Hepatocyte (in vitro differentiated cells): ENCODE measurements at regions not wholly inside any gene's neighbourhood (a gene's known extent, or its start where the extent isn't known, plus 50 kb on each side); places are given as distances from the start of the nearest gene placed in this dataset.

Experiments
- DNase-seq: peaks from one replicate; pipeline ENCODE4 v3.0.0-alpha.2; 2016; ENCODE audit warnings: low spot score
- H2AFZ ChIP-seq: fragments of 200-600 bp; sonication (generic); 2 replicates; pipeline ENCODE4 v1.6.0; 2016; ENCODE audit warnings: antibody characterized with exemption, mild to moderate bottlenecking
- H3K27ac ChIP-seq: fragments of 200-600 bp; sonication (generic); 2 replicates; pipeline ENCODE4 v1.5.1; 2016; ENCODE audit warnings: mild to moderate bottlenecking
- H3K27me3 ChIP-seq: fragments of 200-600 bp; sonication (generic); 2 replicates; pipeline ENCODE4 v1.6.1; 2016
- H3K36me3 ChIP-seq: fragments of 200-600 bp; sonication (generic); replicated peaks from 2 replicates; pipeline ENCODE4 v1.5.1; 2016; ENCODE audit warnings: low read depth; ENCODE audit not compliant: insufficient read depth
- H3K4me1 ChIP-seq: fragments of 200-600 bp; sonication (generic); 2 replicates; pipeline ENCODE4 v1.5.1; 2016; ENCODE audit warnings: mild to moderate bottlenecking, moderate library complexity; ENCODE audit not compliant: insufficient read depth
- H3K4me2 ChIP-seq: fragments of 200-600 bp; sonication (generic); 2 replicates; pipeline ENCODE4 v1.6.0; 2016
- H3K4me3 ChIP-seq: fragments of 200-600 bp; sonication (generic); 2 replicates; pipeline ENCODE4 v1.5.1; 2016; ENCODE audit warnings: mild to moderate bottlenecking
- H3K79me2 ChIP-seq: fragments of 200-600 bp; sonication (generic); 2 replicates; pipeline ENCODE4 v1.6.0; 2017; ENCODE audit warnings: mild to moderate bottlenecking
- H3K9me2 ChIP-seq: fragments of 200-600 bp; sonication (generic); replicated peaks from 2 replicates; pipeline ENCODE4 v1.6.0; 2017; ENCODE audit warnings: mild to moderate bottlenecking; ENCODE audit not compliant: insufficient read depth
- H3K9me3 ChIP-seq: fragments of 200-600 bp; sonication (generic); 2 replicates; pipeline ENCODE4 v1.5.1; 2016; ENCODE audit warnings: low read depth, mild to moderate bottlenecking
- H4K20me1 ChIP-seq: fragments of 200-600 bp; sonication (generic); 2 replicates; pipeline ENCODE4 v1.6.0; 2016; ENCODE audit warnings: mild to moderate bottlenecking; ENCODE audit not compliant: insufficient read depth, poor library complexity, severe bottlenecking
- CTCF ChIP-seq: fragments of 200-600 bp; sonication (generic); IDR thresholded peaks from 2 replicates; pipeline ENCODE4 v1.5.1; 2016; ENCODE audit warnings: antibody characterized with exemption, mild to moderate bottlenecking; ENCODE audit not compliant: poor library complexity
- EZH2 ChIP-seq: fragments of 200-600 bp; sonication (generic); IDR thresholded peaks from 2 replicates; pipeline ENCODE4 v1.6.1; 2016; ENCODE audit warnings: antibody characterized with exemption, mild to moderate bottlenecking, borderline replicate concordance
- EZH2phosphoT487 ChIP-seq: fragments of 200-600 bp; sonication (generic); IDR thresholded peaks from one replicate; pipeline ENCODE4 v1.6.1; 2018; ENCODE audit warnings: antibody characterized with exemption, mild to moderate bottlenecking, low read depth, moderate library complexity; ENCODE audit not compliant: unreplicated experiment, severe bottlenecking
- WGBS: methylation state at CpG from one replicate; pipeline ENCODE4 v1.1.6; 2016; ENCODE audit warnings: low lambda C conversion rate; ENCODE audit errors: missing lambda C conversion rate; 5-methylcytosine and 5-hydroxymethylcytosine counted together

DNA sequence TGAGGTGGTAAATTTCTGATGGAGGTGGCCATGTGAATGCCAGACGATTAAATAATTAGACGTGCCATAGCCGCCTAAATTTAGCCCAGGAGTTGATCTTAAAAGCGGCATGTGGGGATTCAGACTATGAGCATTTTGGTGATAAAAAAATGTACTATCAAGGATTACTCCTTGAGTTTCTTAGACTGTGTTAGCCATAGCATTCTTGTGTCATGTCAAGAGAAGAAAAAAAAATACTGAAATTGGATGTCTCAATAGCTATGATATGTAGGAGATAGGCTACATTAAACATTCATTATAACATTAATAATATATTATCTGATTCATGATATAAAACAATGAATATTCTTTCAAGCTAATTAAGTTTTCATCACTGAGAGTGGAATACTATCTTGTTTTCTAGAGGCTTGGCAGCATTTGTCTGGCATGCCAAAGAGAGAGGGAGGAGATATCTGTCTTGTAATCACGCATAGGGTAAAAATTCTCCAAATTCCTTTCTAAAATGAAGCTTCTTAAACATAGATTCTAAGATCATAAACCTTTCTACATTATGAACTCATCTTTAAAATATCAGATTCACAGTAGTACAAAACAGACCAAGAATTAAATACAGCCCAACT lies 727.0 kb downstream of the C12orf50 start:
- no peak overlapping the region for H3K4me2 ChIP-seq
- H3K79me2 ChIP-seq = no peaks in the 10 kb centered on the region
- no peaks in the 10 kb centered on the region for H3K9me2 ChIP-seq
- H3K27me3 ChIP-seq = no peaks in the 10 kb centered on the region
- no peaks in the 10 kb centered on the region for H3K4me1 ChIP-seq
- TF ChIP-seq CTCF (no peak), EZH2phosphoT487 (no peak), EZH2 (no peak)
- DNase-seq = no peak
- H3K4me3 ChIP-seq = no peak overlapping the region
- H4K20me1 ChIP-seq = no peaks in the 10 kb centered on the region
- no peak overlapping the region for H2AFZ ChIP-seq
- 87% methylated on average over 5 of the region's 5 CpGs for WGBS
- no peak overlapping the region for H3K27ac ChIP-seq
- H3K36me3 ChIP-seq = no peaks in the 10 kb centered on the region
- no peaks in the 10 kb centered on the region for H3K9me3 ChIP-seq

DNA sequence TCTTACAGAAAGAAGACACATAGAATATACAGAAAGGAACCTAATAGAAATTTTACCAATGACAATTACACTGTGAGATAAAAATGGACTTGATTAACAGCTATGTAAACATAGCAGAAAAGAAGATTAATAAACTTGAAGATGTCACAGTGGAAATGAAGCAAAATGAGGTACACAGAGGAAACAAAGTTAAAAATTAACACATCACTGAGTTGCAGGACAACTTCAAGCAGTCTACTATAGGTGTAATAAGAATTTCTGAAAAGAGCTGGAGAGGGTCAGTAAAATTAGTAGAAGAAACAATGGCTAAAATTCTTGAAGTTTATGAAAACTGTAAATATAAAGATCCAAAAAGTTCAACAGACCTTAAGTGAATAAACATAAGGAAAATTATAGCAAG lies 738.7 kb downstream of the C12orf50 start:
- TF ChIP-seq EZH2phosphoT487 (no peak), CTCF (no peak), EZH2 (no peak)
- no peak overlapping the region for H3K4me2 ChIP-seq
- H3K27ac ChIP-seq = no peak overlapping the region
- no peaks in the 10 kb centered on the region for H3K79me2 ChIP-seq
- no peak overlapping the region for H2AFZ ChIP-seq
- H3K27me3 ChIP-seq = no peaks in the 10 kb centered on the region
- no peaks in the 10 kb centered on the region for H3K36me3 ChIP-seq
- H3K4me3 ChIP-seq = no peak overlapping the region
- H3K9me2 ChIP-seq = no peaks in the 10 kb centered on the region
- no peaks in the 10 kb centered on the region for H3K9me3 ChIP-seq
- H3K4me1 ChIP-seq = no peaks in the 10 kb centered on the region
- no peaks in the 10 kb centered on the region for H4K20me1 ChIP-seq
- no peak for DNase-seq

- H3K27me3 ChIP-seq = no peaks in the 10 kb centered on the region
- H3K9me2 ChIP-seq = no peaks in the 10 kb centered on the region
- TF ChIP-seq EZH2phosphoT487 (no peak), EZH2 (no peak), CTCF (no peak)
- no peaks in the 10 kb centered on the region for H3K36me3 ChIP-seq
- no peaks in the 10 kb centered on the region for H4K20me1 ChIP-seq
- H3K4me3 ChIP-seq = no peak overlapping the region
- H3K27ac ChIP-seq = no peak overlapping the region
- no peak overlapping the region for H3K4me2 ChIP-seq
- DNase-seq = no peak
- no peaks in the 10 kb centered on the region for H3K79me2 ChIP-seq
- no peaks in the 10 kb centered on the region for H3K9me3 ChIP-seq
- H3K4me1 ChIP-seq = no peaks in the 10 kb centered on the region
- H2AFZ ChIP-seq = no peak overlapping the region
Observed at GRCh38 chr12:87283886-87284285, 745.3 kb downstream of the C12orf50 start.

DNA sequence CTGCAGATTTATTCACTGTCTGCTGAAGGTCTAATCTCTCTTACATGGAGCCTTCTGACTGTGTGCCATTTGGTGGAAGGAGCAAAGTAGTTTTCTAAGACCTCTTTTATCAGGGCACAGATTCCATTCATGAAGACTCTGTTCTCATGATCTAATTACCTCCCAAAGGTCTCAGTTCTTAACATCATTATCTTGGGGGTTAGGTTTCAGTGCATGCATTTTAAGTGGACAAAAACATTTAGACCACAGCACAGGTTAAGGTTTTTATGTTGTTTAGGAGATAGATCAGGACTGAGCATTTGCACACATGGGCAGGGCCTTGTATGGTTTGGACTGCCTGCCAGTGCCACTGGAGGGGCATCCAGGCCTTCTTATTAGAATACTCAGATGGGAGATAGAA lies 746.1 kb downstream of the C12orf50 start:
- no peaks in the 10 kb centered on the region for H3K4me1 ChIP-seq
- no peak overlapping the region for H3K4me2 ChIP-seq
- TF ChIP-seq EZH2phosphoT487 (no peak), CTCF (no peak), EZH2 (no peak)
- no peak overlapping the region for H3K27ac ChIP-seq
- no peak overlapping the region for H2AFZ ChIP-seq
- no peak overlapping the region for H3K4me3 ChIP-seq
- no peaks in the 10 kb centered on the region for H3K79me2 ChIP-seq
- H3K36me3 ChIP-seq = no peaks in the 10 kb centered on the region
- H3K9me3 ChIP-seq = no peaks in the 10 kb centered on the region
- H3K9me2 ChIP-seq = no peaks in the 10 kb centered on the region
- no peaks in the 10 kb centered on the region for H3K27me3 ChIP-seq
- H4K20me1 ChIP-seq = no peaks in the 10 kb centered on the region
- no peak for DNase-seq
